Renal cortical epithelial cell (primary cell): ENCODE measurements at regions not wholly inside any gene's neighbourhood (a gene's known extent, or its start where the extent isn't known, plus 50 kb on each side); places are given as distances from the start of the nearest gene placed in this dataset.

Source experiments
- DNase-seq: peaks from one replicate; pipeline ENCODE4 v3.0.0-alpha.2; 2011; ENCODE audit warnings: low read depth

GRCh38 chr1:199161319-199161680 lies 522.5 kb downstream of the PTPRC start:
- no peak for DNase-seq

DNA sequence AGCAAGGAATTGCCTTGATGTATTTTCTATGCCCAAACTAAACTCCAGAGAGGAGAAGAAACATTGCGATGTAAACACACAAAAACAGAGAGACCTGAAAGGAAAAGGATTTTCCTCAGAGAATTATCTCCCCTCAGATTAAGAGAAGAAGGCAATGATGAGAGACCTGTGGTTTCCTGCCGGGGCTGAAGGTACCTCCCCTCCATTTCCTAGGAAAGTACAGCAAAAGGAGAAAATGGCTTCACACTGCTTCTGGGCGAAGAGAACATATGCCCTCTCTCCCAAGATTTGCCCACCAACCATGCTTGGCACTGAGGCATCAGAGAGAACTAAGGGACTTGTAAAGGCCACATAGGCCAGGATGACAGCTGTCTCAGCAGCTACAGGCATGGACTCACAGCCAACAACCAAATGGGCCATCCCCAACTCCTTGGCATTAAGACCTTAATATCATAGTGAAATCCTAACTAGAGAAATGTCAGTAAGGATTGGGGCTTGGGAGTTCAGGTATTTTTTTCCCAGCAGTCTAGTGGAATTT lies 523.0 kb downstream of the PTPRC start:
- DNase-seq = no peak

GRCh38 chr1:199163267-199163666 lies 524.4 kb downstream of the PTPRC start:
- DNase-seq = no peak

DNA sequence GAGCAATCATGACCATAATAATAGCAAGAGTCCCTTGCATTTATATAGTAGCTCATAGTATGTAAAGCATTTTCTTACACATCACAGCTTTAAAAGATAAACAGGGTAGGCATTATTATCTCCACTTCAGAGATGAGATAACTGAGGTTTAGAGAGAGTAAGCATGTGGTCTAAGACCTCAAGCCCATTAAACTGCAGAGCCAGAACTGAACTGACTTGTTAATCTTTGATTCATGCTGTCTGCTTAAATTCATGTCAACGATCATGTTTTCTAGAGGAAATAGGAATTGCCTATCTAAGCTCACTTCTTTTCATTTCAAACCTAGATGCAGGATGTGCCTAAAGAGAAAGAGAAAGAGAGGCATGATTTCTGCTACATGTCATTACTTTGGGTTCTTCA lies 524.8 kb downstream of the PTPRC start:
- DNase-seq = peak; percentile 38

DNA sequence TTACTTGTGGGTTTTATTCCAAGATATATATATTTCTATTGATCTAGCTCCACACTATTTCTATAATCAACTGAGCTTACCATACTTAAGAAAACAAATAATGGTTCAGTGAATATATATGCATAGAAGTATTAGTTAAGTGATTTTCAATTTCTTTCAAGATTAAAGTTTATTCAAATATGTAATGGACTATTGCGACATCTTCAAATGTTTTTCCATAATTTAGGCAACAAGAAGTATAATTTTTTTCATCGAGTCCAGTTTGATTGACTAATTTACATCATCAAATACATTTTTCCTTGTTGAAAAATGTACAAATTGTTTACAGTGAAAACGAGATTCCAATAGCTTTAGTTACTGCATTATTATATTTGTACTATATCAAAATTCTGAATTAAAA lies 528.6 kb downstream of the PTPRC start:
- no peak for DNase-seq

DNA sequence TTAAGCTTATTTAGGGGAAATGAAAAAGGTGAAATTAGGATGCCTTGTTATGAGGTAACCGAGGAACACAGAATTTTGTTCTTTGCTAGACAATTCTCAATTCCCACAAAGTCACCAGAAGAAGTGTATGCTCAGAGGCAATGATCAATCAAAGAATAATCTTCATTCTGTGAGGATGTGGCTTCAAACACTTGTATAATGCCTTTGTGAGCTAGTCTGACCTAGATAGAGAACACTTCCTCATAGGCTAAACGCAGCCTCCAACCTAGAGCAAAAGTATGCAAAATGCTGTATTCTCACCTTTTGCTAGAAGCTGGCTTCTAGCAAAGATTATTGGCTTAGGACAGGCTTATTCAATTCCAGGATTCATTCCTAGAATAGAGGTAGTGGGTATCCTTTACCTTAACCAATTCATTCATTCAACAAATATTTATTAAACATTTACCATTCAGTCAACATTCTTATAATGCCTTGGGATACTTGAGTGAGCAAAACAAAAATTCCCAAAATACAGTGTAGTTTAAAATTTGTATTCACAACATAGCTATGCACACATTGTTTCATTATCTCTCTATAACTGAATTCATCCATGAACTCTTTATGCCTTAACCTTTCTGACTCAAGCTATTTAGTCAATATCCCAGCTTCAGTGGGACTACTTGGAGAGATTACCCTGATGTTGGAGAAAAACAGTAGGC lies 530.2 kb downstream of the PTPRC start:
- DNase-seq = no peak

DNA sequence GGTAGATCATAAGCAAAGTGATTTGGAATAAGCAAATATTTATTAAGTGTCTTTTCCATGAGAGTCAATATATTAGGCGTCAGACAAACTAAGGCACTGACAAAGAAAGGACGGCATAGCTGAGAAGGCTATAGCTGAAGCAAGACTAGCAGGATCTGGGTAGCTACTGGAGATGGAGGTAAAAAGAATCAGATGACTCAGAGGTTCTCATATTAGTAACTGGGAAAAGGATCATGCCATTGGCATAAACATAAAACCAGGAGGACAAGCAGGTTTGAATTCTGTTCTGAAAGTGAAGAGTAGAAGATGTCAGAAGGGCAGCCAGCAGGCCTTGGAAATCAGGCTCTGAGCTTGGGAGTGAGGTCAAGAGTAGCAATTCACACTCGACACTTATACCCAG lies 531.9 kb downstream of the PTPRC start:
- DNase-seq = no peak

DNA sequence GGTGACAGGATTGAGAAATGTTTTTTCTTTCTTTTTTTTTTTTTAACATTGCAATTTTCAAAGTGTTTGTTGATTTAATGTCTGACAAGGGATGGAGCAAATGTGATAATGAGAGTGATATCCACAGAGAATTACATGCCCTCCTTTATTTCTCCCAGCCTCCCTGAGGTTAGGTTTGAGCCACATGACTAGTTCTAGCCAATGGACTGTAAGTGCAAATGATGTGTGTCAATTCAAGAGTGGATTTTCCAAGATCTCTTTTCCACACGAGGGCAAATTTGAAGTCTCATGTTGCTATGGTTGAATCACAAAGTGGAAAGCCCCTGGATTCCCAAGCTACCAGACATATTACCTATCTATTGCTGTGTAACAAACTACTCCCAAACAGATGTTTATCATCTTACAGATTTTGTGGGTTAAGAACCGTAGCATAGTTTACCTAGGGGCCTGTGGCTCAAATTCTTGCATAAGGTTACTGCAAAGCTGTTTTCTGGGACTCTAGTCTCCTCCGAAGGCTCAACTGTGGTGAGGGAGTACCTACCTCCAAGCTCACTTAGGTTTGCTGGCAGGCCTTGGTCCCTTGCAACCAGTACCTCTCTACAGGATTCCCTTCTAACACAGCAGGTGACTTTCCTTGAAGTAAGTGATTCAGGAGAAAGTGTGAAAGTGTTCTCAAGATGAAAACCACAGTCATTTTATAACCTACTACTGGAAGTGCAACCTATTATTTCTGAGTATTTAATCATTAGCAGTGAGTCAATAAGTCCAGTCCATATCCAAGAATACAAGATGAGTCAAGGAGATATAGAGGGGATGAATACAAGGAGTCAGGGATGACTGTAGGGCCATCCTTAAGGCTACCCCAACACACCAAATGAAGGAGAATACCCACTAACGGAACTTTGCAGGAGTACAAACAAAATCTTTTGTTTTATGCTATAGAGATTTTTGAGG lies 533.6 kb downstream of the PTPRC start:
- no peak for DNase-seq

DNA sequence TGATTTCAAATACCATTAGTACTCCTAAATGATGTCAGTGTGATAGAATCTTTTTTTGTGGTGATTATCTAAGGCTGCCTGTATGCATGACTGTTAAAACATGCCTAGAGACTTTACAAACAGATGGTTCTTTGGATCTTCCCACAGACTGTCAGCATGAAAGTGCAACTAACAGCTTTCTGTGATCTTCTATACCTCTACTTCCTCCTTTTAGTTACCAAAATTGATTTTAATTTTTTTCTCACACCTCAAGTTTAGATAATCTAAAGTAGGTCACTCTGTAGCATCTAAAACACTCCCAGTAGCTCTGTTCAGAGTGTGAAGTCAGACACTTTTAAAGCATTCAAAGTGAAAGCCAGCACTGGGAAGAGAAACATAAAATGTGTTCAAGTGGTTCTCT lies 534.5 kb downstream of the PTPRC start:
- no peak for DNase-seq

GRCh38 chr1:199174336-199174735 lies 535.5 kb downstream of the PTPRC start:
- no peak for DNase-seq

DNA sequence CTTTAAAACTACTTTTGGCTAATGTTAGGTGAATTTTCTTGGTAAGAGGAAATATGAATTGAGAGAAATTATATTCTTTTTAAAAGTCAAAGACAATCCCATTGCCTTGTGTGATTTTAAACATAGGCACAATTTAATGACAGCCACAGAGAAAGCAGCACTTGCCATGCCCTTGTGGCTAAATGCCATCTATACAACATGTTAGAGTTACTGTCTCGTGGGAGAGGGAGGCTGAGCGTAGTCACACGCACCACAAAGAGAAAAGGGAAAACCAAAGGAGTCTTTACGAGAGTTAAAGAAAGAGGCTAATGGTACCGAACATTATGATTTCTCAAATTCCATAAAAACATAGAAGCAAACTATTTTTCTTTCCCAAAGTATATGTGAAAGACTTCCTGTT lies 537.9 kb downstream of the PTPRC start:
- no peak for DNase-seq

DNA sequence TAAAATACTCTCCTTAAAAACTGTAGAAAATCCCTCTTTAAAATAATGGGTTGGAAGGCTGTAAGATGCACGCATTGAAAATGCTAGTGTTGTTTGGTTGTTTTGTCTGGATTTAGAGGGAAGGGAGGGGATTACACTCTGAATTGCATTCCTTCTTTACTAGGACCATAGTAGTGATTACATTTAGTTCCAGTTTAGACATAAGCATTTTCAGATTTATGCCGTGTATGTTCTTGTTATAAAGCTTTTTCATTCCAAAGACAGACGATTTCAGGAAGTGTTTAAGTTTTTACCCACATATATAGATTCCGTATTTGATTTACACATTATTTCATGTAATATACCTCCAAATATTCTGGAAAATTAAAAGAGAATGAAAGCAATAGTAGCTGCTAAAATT lies 538.4 kb downstream of the PTPRC start:
- DNase-seq = no peak

GRCh38 chr1:199178646-199179045 lies 539.8 kb downstream of the PTPRC start:
- DNase-seq = no peak

- DNase-seq = no peak
These were observed 543.5 kb downstream of the PTPRC start for GRCh38 chr1:199182186-199182843.

- DNase-seq = no peak
These were observed 545.3 kb downstream of the PTPRC start for GRCh38 chr1:199184180-199184579.

- no peak for DNase-seq
These were observed 556.0 kb downstream of the PTPRC start for GRCh38 chr1:199194862-199195261.

DNA sequence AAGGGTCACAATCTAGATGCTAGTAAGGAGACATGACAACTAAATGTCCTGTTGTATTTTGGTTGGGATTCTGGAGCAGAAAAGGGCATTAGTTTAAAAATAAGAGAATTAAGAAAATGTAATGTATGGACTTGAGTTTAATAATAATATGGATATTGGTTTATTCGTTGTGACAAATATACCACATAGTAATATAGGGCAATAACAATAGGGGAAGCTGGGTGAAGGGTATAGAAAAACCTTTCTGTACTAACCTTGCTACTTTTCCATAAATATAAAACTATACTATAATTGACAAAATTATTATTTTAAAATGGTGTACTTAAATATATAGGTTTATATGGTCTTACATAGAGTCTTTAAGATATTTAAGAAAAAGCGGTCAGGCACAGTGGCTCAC lies 558.9 kb downstream of the PTPRC start:
- no peak for DNase-seq

- DNase-seq = no peak
These were observed 563.5 kb downstream of the PTPRC start for GRCh38 chr1:199202331-199202730.

- DNase-seq = no peak
These were observed 565.4 kb downstream of the PTPRC start for GRCh38 chr1:199204231-199204630.

- DNase-seq = peak; percentile 81
These were observed 567.1 kb downstream of the PTPRC start for GRCh38 chr1:199205740-199206441.

- no peak for DNase-seq
These were observed 570.0 kb downstream of the PTPRC start for GRCh38 chr1:199208847-199209246.

GRCh38 chr1:199218065-199218464 lies 579.2 kb downstream of the PTPRC start:
- DNase-seq = no peak
